ENCODE measurements at regions not wholly inside any gene's neighbourhood (a gene's known extent, or its start where the extent isn't known, plus 50 kb on each side); places are given as distances from the start of the nearest gene placed in this dataset.

GRCh38 chr2:186972281-186972970, 123.5 kb upstream of the ZSWIM2 start:
- no peak for FAIRE-seq

More at GRCh38 chr2:186972281-186972970, 123.5 kb upstream of the ZSWIM2 start:
- in situ Hi-C loops (cut with MboI) = no loop called here
- CTCF ChIA-PET = interaction anchor here (0.7 to 1.7 kb wide), 3 partner anchors 10 to 110 kb away, joined by 3 to 5 read pairs (median 4); no protein-coding TSS in a partner anchor
- 28% methylated on average over 7 of the region's 7 CpGs for WGBS (ENCODE audit: insufficient coverage, insufficient replicate concordance, low lambda C conversion rate, missing lambda C conversion rate)
- intact Hi-C loops (cut with micrococcal nuclease; ENCODE audit: unreplicated experiment) = no loop called here
- Histone ChIP-seq H3K79me2 (ENCODE audit: control insufficient read depth, insufficient read depth, low read length) (no peaks in the 10 kb centered on the region), H3K4me1 (ENCODE audit: control insufficient read depth, insufficient read depth, low read length) (peaks cover 9% of the 10 kb centered on the region; the same call in 1 of the 2 replicates), H3K27ac (ENCODE audit: control insufficient read depth, insufficient read depth) (no peak overlapping the region), H3K4me2 (ENCODE audit: control insufficient read depth, insufficient read depth) (no peak overlapping the region), H3K36me3 (ENCODE audit: control insufficient read depth in 2 of 2, insufficient read depth in 2 of 2, low read length in 1 of 2) (no peaks in the 10 kb centered on the region), H3K9me3 (replicated peaks; ENCODE audit: control insufficient read depth, insufficient read depth, low read length) (no peaks in the 10 kb centered on the region), H4K20me1 (ENCODE audit: control insufficient read depth, insufficient read depth) (no peaks in the 10 kb centered on the region), H3K4me3 (no peak overlapping the region), H3K9ac (ENCODE audit: control insufficient read depth, insufficient read depth, low read length) (no peak overlapping the region), H2AFZ (ENCODE audit: control insufficient read depth, low read depth, low read length) (no peak overlapping the region), H3K27me3 (replicated peaks in 1 of 2; ENCODE audit: control insufficient read depth in 2 of 2, insufficient read depth in 2 of 2, low read length in 1 of 2) (no peaks in the 10 kb centered on the region)
- no peak for ATAC-seq
- BruUV-seq (replicated peaks) = no TSS peak
- TF ChIP-seq TCF7 (IDR thresholded peaks at IDR 0.05; ENCODE audit: borderline replicate concordance) (no peak), CHD4 (IDR thresholded peaks at IDR 0.05) (no peak), CBFB (IDR thresholded peaks at IDR 0.05; ENCODE audit: low read depth) (no peak), GATAD2B (conservative IDR thresholded peaks at IDR 0.05; ENCODE audit: low read depth) (no peak), CUX1 (IDR thresholded peaks at IDR 0.05; ENCODE audit: insufficient replicate concordance, low read depth, low read length) (no peak), PRDM15 (CRISPR knock-in tag; IDR thresholded peaks at IDR 0.05) (no peak), MEF2A (IDR thresholded peaks at IDR 0.05; ENCODE audit: insufficient read depth, low read depth, low read length) (no peak), BRCA1 (IDR thresholded peaks at IDR 0.05; ENCODE audit: low read depth, low read length) (no peak), ATF7 (IDR thresholded peaks at IDR 0.05; ENCODE audit: low read depth) (no peak), NKRF (conservative IDR thresholded peaks at IDR 0.05) (no peak), SMARCA5 (IDR thresholded peaks at IDR 0.05) (no peak)
- SMC1A ChIA-PET (ENCODE audit: uncharacterized antibody, unreplicated experiment) = interaction anchor here (0.7 to 1.6 kb wide), 5 partner anchors 21 to 476 kb away, joined by 3 read pairs; partner anchors contain the start of gene CALCRL
- DNase-seq (ENCODE audit: low read depth, low spot score) = no peak
- RAD21 ChIA-PET (ENCODE audit: unreplicated experiment) = interaction anchor here (1.0 kb wide), 1 partner anchor 476 kb away, joined by 3 read pairs; no protein-coding TSS in a partner anchor
- POLR2A ChIA-PET = no interaction called here

Measured in GM12878 (cell line).